NCI-H2171 (cell line): ENCODE measurements at regions not wholly inside any gene's neighbourhood (a gene's known extent, or its start where the extent isn't known, plus 50 kb on each side); places are given as distances from the start of the nearest gene placed in this dataset.

ENCODE experiments used
- DNase-seq: peaks from one replicate; lab custom pipeline; 2025; lab: John Stamatoyannopoulos, UW

GRCh38 chr5:141778206-141778605 is 96.2 kb upstream of the ARAP3 start:
- DNase-seq: no peak

- no peak for DNase-seq
Measured at GRCh38 chr5:141777711-141778110, 95.7 kb upstream of the ARAP3 start.

DNA sequence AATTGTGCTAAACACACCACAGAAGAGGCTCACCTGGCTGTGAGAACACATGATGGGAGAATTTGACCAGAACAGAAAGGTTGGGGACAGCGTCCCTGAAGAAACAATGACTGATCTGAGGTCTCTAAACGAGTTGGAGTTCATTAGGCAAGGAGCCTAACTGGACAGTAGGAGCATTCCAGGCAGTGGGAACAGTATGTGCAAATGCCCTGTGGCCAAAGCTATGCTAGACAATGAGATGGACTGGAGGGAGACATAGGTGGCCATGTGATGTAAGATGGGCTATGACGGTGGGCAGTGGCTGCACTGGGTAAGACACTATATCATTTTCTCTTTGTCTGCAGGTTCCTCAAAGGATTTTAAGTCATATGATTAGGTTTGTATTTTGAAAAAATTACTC is 95.1 kb upstream of the ARAP3 start:
- DNase-seq: no peak

DNA sequence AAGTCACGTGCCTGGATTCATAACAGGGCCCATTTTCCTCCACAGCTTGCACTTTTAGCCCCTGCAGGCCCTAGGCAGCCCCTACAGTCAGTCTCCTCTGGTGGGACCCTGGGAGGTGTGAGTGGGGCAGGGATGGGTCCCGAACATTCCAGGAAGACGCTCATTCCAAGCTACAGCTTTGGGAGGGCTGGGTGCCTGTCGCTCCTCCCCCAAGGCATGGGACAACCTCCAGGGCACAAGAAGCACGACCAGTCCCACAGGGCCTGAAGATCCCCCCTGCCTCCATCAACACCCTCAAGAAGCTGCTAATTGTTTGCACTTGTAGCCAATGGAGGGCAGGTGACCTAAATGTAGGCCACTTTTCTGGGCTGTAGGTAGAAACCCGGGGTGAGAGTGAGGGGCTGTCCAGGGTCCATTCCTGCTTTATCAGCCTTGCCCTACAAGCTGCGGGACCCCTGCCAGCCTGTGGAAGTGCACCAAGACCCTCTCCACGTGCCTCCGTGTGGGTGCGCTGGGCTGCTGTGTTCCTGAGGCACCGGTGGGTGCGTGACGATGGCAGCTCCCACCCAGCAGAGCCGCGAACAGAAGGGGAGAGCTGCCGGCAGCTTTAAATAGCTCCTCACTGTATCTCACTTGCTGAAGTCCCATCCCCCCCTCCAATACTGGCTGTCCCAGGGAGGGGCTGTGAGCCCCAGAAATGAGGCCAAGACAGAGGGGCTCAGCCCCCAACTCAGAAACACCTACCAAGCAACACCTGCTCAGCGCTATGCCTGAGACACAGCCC is 91.9 kb upstream of the ARAP3 start:
- DNase-seq: no peak

- DNase-seq: no peak
Measured at GRCh38 chr5:141772281-141772680, 90.3 kb upstream of the ARAP3 start.

DNA sequence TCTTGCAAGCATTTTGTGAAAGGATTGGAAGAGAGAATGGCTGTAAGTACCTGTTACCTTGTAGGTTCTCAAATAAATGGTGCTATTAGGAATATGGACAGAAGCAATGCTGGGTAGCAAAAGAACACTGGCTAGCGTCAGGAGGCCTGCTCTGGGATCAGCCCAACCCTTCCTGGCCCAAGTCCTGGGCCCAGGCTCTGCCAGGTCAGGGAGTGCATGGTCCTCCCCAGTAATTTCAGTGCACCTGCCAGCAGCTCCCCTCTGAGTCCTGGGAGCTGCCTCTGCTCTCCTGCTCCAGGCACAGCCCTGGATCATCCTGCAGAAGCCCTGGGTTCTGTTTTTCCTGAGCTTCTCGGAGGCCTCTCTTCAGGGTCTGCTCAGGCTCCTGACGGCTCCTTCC is 89.5 kb upstream of the ARAP3 start:
- no peak for DNase-seq

DNA sequence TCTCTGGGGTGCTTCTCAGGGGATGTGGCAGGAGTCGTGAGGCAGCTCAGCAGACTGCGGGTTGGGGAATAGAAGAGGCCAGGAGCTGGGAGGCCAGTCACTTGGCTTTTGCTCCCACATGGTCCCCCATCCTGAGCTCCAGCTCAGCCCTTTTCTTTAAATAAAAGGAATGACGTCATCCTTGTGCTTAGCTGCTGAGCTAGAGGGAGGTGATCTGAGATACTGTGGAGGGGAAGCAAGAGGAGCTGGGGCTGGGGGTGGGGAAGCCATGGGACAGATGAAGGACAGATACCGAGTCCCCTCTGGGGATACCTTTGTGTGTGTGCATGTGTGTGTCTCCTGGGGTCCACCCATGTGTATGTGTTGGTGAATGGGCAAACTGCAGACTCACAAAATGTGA is 89.0 kb upstream of the ARAP3 start:
- DNase-seq: no peak

DNA sequence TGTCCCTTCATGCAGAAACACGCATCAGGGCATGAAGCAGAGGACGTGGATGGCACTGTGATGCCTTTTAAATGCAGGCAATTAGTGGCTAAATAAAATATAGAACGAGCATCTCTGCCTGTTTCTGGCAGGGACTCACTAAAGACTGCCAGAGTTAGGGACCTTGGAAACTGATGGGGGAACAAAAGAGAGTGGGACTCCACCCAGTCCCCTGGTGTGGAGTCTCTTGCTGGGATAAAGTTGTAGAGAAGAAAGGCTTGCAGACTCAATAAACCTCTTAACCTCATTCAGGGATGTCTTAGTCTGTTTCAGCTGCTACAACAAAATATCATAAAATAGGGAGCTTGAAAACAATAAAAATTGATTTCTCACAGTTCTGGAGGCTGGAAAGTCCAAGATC is 87.6 kb upstream of the ARAP3 start:
- DNase-seq: no peak

DNA sequence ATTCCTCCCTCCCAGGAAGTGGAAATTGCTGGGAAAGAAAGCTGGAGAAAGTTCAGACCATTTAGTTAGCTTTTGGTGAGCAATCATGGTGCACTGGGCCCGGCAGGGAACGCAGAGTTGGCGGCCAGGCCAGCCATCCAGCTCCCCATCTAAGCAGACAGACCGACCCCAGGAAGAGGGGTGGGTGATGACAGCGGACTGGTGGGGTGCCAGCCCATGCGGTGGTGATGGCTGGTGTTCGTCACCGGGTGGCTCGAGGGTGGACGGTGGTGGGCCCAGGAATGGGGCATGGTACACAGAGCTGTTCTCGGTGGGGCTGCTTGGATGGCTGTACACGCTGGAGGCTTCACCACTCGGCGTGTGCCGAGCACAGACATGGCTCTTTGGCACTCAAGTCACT is 85.6 kb upstream of the ARAP3 start:
- DNase-seq: no peak

GRCh38 chr5:141765896-141766551 is 84.0 kb upstream of the ARAP3 start:
- no peak for DNase-seq

- DNase-seq: no peak
Measured at GRCh38 chr5:141763541-141763940, 81.5 kb upstream of the ARAP3 start.

GRCh38 chr5:141762790-141763368 is 80.8 kb upstream of the ARAP3 start:
- no peak for DNase-seq

- no peak for DNase-seq
Measured at GRCh38 chr5:141762316-141762715, 80.3 kb upstream of the ARAP3 start.

DNA sequence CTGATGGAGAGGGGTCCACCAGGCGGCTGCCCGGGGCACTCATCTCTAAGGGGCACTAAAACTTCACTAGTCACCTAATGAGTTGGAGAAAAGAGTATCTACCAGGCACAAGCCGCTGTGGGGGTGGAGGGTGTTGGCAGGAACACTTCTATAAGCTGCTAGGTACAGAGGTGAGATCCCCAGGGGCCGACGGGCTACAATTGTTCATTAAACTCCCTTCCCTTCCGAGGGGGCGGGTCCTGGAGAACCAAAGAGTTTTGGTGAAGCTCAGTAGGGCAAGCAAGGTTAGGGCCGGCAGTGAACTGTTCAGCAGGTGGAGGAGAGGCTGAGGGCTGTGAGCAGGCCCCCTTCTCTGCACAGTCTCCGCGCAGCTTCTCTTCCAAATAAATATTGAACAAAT is 78.7 kb upstream of the ARAP3 start:
- DNase-seq: no peak

DNA sequence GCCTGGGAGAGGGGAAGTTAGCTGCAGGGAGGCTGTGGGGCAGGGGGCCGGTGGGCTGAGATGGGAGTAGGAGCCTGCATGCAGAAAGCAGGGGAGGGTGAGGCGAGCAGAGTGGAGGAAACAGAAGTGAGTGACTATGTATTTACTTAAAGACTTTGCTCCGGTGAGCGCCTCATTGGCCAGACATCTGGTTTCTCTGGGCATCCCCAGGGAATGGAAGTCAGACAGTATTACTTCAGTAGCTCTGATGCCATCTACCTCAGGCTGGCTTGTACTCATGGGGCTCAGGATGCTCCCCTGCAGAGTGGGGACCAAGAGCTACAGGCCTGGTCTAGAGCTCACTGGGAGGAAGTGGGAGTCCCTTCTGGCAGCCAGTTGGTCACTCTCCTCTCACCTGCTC is 78.2 kb upstream of the ARAP3 start:
- peak; percentile 52 for DNase-seq

- DNase-seq: peak; percentile 29
Measured at GRCh38 chr5:141758310-141758998, 76.4 kb upstream of the ARAP3 start.

GRCh38 chr5:141757402-141757801 is 75.4 kb upstream of the ARAP3 start:
- no peak for DNase-seq

DNA sequence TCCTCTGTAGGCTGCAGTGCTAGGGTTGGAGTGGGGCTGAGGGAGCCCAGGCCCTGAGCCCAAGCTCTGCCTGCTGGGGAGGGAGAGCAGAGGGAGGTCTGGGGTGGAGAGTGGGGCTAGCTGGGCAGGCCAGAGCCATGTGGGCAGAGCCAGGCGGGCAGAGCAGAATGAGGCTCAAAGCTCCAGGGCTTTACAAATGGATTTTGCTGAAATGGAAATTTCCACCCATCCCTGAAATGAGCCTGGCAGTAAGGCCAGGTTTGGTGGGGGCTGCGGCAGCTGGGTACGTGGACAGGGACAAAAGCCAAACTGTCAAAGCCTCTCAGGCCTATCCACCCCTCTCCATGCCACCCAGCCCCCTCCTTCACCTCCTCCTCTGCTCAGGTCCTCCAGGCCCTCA is 74.2 kb upstream of the ARAP3 start:
- DNase-seq: no peak

GRCh38 chr5:141753971-141754713 is 72.1 kb upstream of the ARAP3 start:
- no peak for DNase-seq

DNA sequence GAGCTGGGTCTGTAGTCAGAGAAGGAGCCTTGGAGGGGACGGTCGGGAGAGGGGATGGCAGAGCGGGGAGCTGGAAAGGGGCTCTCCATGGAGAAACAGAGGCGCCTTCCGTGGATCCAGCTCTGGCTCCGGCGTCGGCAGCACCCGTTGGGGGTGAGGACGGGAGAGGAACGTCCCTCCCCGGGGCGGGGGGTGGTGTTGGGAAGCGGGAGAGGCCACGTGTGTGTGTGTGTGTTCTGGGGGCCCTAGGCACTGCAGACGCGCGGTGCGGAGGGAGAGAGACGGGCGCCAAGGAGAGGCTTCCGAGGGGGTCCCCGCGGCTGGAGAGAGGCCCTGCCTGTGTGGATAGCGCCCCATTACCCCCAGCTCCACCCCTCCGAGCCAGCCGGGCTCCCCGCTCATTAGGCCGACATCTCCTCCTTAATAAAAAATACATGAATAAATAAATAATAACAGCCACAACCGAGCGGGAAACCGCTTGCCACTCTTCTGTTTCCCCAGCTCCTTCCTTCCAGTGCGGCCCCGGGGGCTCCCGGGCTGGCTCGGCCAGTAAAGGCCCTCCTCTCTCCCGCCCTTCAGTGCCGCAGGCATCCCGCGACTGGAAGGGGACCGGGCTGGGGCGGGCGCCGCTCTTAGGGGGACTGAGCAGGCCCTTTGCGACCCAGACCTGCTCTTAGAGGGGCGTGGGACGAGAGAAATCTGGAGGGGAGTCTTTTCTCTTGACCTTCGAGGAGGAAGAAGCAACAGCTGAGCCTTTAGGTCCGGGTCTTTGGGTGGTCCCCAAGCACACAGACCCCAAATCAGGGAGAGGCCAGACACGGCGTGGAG is 71.3 kb upstream of the ARAP3 start:
- no peak for DNase-seq
